OCI-LY3 (cell line): ENCODE measurements at regions not wholly inside any gene's neighbourhood (a gene's known extent, or its start where the extent isn't known, plus 50 kb on each side); places are given as distances from the start of the nearest gene placed in this dataset.

ENCODE experiments used
- EZH2phosphoT487 ChIP-seq: fragments of 200-600 bp; shearing (Covaris generic); IDR thresholded peaks from 2 replicates; pipeline ENCODE4 v1.6.1; 2018; ENCODE audit warnings: antibody characterized with exemption, mixed run types, low read depth
- TF ChIP-seq, protein P1 (sequence below): fragments of 200-600, 300-600 bp; sonication (generic); IDR thresholded peaks from 2 replicates; pipeline ENCODE4 v1.5.1; 2014; ENCODE audit warnings: antibody characterized with exemption, low read length, low read depth

DNA sequence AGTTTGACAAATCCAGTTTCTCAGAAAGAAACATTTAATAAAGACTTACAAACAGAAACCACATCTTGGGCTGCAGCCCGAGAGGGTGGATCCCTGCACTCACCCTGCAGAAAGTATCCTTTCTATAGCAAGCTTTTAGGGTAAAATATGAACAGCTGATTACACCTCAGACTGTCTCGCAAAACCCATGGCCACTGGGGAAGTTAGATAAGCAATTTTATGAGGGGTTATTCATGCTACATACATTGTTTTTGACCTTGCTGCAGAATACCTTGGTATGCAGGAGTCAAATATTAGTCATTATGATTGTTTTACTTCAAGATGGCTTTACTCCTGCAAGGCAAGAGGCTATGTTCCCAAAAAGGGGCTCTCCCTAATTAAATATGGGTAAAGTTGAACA, 126.9 kb downstream of the OR2B2 start:
- TF ChIP-seq, protein P1, sequence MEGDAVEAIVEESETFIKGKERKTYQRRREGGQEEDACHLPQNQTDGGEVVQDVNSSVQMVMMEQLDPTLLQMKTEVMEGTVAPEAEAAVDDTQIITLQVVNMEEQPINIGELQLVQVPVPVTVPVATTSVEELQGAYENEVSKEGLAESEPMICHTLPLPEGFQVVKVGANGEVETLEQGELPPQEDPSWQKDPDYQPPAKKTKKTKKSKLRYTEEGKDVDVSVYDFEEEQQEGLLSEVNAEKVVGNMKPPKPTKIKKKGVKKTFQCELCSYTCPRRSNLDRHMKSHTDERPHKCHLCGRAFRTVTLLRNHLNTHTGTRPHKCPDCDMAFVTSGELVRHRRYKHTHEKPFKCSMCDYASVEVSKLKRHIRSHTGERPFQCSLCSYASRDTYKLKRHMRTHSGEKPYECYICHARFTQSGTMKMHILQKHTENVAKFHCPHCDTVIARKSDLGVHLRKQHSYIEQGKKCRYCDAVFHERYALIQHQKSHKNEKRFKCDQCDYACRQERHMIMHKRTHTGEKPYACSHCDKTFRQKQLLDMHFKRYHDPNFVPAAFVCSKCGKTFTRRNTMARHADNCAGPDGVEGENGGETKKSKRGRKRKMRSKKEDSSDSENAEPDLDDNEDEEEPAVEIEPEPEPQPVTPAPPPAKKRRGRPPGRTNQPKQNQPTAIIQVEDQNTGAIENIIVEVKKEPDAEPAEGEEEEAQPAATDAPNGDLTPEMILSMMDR: no peak
- no peak for TF ChIP-seq EZH2phosphoT487
